NCI-H345 treated with DMSO at 0.1 percent for 48 hours (cell line): ENCODE measurements at regions not wholly inside any gene's neighbourhood (a gene's known extent, or its start where the extent isn't known, plus 50 kb on each side); places are given as distances from the start of the nearest gene placed in this dataset.

ENCODE experiments used
- DNase-seq: peaks from one replicate; lab custom pipeline; 2025; ENCODE audit not compliant: unreplicated experiment; lab: John Stamatoyannopoulos, UW

DNA sequence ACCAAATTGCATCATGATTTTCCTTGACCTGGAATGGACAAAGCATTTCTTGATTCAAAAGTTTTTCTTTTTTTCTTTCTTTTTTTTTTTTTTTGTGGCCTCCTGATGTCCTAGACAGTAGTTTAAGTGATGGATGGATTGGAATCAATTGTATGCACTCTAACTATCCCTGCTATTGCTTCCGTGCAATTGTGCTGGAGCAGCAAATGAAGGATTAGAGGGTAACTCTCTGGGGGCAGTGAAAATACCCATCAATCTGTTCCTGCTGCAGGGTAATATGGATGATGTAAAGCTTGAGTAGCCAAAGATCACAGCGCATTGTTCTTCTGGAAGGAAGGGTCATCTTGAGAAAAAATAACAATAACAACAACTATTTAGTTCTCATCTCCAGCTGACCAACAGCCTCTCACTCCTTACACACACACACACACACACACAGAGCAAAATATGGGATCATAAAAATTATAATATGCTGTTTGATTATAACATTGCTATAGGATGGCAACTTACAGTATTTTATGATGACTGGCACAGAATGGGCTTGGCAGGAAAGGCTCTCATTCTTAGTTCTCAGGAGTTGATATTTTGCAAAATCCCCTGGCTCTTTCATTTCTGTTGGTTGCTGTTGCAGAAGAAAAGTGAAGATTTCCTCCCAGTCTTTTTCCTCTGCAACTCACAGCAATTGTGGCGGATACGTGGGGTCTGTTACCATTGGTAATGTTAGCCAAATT, 160.9 kb upstream of the DMAC1 start:
- no peak for DNase-seq

DNA sequence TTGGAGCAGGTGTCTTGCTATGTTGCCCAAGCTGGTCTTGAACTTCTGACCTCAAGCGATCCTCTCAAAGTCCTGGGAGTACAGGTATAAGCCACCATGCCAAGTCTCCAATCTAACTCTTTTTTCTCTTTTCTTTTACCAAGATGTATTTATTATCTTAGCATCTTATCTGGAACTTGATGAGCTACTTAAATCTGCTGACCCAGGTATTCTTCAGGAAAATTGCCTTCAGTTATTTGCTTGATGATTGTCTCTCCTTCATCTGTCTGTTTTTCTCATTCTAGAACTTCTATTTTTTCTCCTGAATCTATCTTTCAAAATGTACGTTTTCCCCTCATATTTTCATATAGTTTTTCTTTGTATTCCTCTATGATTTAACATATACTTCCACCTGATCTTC, 158.2 kb upstream of the DMAC1 start:
- DNase-seq: no peak

DNA sequence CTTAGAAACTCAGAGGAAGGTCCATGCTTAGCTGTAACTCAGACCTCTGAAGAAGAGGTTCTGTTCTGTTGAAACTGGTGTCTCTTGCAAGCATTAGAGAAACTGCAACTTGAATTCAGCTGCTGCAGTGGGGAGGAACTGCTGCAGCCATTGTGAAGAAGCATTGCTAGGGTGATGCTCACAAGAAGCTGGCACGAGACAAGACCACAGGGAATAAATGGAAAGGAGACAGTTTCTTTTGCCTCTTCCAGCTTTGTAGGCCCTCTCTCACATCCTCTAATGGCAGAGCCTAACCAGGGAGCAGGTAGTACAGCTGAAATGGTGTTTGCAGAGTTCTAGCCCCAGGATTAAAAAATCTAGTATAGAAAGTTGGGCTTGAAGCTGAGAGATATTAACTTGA, 148.0 kb upstream of the DMAC1 start:
- no peak for DNase-seq

DNA sequence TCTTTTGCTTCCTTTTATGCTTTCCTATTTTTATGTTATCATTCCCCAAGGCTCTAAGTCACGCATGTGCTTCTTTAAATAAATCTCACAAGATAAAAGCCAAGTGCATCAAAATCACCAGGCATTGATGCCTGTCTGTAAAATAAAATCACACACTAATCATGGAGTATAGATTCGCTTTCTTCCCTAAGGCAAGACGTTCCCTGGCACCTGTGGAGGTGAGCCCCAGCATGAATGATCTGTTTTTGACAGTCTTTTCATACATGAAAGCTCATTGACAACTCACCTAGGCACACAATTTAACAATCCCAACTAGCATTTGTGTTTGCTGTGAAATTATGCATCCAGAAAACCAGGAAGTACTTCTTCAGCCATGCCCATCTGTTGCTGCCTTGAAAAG, 146.9 kb upstream of the DMAC1 start:
- no peak for DNase-seq

DNA sequence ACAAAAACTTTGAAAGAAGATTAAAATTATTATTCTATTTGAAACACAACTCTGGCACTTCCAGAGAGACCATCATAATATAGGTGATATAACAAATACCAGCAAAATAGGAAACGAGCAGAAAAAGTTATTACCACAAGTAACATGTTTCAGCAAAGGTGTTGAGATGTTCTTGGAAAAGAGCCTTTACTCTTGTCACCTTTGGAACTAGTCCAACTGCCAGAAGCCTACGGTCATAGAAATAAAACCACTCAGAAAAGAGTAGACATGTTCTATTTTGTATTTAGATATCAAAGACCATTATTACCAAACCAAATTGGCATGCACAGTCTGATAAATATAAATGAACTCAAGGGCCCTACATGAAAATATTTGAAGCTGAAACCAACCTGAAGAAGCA, 145.0 kb upstream of the DMAC1 start:
- no peak for DNase-seq

DNA sequence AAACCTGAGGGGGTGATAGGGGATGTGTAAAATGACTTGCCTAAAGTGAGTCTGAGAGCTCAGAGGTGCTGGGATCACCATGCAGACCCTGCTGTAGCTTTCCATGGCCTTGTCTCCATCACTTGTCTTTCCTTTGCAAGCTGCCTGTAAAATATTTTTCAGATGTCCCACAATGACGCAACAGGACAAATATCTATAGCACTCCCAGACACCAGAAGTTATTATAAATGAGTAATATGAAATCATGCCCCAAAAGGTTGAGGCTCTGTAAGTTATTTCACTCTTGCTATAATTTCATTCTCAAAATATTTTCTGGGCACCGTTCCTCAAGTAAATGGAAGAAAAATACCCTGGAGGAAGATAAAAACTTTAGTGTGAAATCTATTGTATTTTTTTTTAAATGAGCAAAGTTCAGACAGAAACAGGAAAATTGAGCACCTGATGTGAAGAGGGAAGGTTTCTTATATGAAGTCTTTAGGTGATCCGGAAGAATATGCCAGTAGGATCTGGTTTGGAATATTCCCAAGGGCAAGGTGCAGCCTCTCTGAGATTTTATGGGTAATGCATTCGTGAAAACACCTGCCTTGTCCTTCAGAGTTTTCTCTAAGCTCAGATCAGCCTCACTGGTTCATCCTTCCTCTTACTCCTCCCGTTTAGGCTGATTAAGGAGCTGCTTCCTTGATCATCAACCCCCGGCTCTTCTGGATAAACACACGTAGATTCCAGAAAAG, 138.3 kb upstream of the DMAC1 start:
- DNase-seq: no peak

DNA sequence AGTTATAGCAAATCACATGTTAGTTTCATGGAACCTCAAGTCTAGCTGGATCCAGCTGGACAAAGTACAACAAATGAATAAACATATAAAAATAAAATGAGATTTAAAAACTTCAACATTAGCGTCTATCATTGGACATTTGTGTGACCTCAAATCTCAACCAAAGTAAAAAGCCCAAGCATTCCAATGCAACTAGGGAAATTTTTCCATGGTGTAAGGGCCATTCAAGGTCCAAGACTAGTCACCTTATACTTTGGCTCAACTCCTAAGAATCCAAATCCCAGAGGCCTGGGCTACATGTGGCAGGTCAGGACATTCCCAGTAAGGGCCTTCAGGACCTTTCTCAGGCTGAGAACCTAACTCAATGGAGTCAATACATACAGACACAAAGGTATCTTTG, 137.4 kb upstream of the DMAC1 start:
- DNase-seq: no peak

DNA sequence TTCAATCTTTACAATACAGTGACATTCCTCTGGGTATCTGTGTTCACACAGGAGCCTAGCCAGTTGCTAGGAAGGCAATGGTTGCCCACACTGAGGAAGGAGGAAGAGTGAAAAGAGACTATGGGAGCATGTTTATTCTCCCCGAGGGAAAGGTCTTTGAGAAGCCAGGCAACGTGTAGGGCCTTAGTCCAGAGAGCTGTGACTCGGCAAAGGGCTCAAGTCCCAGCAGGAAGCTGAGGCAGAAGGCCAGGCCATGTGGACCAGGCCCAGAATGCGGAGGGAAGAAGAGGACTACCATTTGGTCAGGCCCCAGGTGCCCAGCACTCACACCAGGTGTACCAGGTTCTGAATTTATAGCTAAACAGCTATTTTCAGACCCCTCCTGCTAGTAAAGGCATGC, 136.6 kb upstream of the DMAC1 start:
- DNase-seq: no peak

DNA sequence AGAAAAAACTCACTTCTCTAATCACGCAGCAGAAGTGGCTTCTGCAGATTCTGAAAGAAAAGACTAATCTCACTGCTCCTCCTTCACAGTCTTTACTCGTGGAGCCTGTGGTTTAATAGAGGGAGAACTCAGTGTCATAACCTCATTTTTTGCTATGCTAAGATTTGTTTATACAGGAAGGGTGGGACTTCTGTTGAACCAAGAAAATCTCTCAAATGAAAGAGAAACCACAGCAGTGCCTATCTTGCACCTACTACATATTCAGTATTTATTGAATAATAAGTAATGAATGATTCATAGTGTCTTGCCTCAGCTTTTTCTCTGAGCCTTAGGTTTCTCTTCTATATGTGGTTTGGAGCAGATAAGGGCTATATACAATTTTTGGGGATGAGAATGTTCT, 136.1 kb upstream of the DMAC1 start:
- DNase-seq: no peak

DNA sequence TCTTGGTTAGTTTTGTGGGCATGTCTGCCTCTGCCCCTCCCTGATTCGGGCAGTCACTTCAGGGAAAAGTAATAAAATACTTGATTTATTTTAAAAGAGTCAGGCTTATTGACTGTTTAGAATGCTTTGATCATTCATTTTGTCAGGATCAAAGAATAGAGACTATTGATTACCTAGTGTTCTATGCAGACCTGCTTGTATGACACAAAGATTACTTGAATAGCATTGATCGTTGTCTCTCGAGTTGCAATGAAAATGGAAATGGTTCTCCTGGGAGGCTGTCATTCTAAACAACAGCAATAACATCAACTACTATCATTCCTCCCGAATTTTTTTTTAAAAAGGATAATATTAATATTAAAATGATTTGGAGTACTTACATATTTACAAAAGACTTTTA, 133.2 kb upstream of the DMAC1 start:
- DNase-seq: no peak

DNA sequence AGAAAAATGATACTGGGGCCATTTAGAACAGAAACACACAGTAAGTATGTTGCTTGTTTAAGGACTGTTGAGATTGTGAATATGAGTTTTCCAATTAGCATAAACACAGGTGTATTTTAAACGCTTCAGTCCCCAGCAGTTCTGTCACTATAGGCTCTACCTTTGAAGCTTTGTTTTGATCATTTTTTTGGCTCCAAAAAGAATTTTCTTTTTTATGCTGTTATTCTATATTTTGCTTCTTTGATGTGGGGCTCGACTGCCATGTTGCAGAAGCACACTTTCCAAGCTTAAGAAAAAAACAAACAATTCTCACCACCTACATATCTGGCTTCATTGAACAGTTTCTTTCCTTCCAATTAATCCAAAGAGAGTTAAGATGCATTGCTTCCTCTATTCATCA, 131.0 kb upstream of the DMAC1 start:
- no peak for DNase-seq

DNA sequence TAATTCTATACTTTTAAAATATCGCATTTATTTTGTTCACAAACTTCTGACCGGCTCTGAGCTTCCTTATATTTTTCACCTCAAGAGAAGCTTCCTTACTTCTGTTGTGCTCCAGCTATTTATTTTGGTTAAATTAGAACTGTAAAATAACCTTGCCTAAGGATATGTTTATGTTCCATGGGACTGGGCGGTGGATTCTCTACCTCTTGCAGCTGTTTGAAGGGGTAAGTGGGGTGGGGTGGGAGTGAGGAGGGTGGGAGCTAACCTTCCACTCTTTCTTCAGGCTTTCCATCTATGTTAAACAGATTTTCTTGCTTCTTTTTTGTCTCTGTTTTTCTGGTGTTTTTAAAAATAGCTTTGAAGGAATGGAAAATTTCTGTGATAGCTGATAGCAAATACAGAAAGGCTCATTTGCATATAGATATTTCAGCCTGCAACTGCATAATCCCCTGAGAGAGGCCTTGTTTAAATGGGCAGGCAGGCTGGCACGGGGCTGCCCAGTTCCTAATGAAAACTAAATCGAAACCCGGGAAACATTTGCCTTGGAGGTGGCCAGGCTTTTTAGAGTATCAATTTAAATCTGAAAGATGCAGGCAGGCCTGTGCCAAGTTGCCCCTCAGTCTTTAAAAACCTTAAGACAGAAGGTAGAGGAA, 122.1 kb upstream of the DMAC1 start:
- no peak for DNase-seq

DNA sequence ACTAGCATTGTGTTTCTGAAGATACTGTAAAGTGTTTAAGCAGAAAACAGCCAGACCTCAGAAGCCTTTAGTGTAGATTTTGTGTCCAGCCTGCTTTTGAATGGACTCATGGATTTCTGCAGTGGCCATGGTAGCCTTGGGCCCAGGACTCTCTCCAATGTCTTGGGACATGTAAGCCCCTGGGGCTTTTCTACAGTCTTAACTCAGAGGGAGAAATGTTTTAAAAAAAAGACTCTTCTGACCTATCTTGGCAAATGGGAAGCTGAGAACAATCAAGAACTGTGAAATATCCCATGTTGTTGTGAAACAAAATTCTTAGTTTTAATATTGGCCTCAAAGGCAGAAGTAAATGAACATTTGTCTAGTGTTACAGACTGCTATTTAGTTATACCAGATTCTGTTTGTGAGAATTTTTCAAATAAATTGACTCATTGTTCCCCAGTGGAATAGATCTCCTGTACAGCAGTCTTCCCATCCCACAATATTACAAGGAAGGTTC, 112.5 kb upstream of the DMAC1 start:
- no peak for DNase-seq

DNA sequence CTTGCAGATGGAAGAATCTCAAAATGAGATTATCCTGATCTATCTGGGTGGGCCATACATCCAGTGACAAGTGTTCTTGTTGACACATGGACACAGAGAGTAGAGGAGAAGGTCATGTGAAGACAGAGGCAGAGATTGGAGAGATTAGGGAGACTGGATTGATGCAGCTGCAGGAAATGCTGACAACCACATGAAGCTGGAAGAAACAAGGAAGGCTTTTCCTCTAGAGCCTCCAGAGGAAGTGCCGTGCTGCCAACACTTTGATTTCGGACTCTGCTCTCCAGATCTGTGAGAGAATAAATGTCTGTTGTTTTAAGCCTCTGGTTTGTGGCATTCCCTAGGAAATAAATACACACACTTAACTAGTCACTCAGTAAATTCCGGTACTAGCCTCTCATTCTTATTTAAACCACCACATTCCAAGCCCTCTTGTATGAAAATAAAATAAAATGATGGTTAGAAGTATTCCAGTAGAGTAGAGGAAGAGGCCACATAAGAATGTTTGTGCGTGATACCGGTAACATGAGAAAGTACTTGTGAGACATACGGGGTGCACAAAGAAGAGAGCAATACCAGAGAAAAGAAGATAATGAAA, 110.9 kb upstream of the DMAC1 start:
- no peak for DNase-seq

DNA sequence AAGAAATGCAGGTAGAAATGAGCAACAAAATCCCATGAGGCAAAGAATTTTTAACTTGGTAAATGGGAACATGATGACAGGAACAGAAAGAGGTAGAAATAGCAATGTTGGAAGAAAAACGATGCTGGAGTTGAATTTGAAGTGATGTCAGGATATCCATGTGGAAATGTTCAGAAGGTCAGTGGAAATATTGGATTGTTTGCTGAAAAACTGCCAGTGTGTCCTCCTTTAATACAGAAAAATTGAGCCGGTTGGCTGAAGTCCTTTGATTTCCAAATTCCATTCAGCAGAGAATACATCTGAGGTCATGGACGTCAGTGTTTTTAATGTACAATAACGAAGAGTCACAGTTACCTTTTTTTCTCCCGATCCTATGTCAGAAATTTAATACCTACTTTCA, 110.0 kb upstream of the DMAC1 start:
- DNase-seq: no peak

DNA sequence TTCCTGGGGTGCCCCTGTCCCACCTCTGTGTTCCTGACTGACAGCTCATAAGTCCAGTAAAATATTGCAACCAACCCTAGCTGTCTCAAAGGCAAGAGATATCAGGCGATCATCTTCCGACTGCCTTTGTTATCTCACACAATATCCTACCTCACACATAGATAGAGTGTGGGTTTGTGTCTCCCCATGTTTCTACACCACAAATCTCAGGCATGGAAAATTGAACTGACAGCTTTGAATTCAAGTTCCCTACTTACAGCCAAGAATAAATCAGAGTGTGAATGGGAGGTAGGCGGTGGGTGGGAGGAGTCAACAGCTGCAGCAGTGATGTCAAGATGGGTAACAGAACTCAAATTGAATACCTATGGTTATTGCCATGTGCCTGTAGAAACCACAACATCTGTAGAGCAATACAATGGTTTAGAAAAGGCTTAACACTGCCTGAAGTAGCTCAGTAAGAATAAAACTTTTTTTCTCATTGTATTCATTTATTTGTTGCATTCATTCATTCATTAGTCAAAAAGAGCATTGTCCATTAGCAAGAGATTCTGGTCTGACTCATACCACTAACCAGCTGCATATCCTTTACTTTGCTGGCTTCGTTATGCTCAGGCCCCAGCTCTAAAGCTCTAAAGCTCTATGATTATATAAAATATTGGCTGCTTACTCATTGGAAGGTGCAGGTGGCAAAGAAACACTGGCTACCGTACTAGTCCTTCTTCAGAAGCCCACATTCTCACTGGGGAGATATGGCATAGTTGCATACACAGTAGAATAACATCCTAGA, 108.2 kb upstream of the DMAC1 start:
- no peak for DNase-seq

DNA sequence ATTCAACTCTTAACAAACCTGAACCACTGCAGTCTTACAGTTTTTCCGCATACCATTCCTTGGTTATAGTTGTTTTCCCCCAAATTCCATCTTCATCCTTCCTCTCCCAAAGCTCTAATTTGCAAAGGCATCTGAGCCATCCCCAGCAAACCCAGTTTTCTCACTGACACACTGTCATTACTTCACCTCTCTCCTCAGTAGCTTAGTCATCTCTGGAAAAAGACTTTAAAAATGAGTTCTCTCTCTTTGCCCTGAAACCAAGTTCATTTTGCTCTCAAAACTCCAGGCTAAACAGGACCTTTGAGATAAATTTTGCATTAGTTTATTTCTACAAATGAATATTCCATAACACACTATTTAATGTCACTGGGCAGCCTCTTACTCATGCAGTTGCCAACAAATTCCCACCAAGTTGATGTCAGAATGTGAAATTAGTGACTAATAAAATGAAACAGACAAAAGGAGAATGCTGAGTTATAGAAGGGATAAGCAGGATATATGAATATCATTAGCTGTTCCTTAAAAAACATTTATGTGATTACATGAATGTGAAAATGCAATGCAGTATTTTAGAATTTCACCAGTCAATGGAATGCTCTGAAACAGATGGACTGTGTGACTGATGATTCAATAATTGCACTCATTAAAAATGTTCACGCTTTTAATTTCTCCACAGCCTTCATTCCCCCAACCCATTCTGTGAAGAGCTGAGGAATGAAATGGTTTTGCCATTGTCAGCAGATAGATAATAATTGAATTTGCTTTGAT, 107.4 kb upstream of the DMAC1 start:
- no peak for DNase-seq

DNA sequence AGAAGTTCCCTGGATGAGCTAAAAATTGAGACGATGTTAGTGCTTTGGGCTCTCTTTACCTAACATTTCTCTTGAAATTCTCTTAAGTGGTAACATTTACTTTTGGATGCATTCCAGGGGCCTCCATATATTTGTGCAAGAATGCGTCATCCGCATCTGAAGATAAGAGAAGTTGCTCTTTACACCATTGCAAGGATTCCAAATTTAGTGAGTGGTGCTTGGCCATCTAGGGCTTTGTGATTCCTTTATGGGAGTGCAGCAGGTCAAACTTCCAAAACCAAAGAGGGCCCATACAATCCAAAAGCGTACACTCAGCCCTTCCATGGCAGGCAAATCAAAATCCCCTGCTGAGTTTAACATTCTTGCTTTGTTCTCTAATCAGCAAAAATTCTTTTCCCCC, 102.0 kb upstream of the DMAC1 start:
- no peak for DNase-seq

DNA sequence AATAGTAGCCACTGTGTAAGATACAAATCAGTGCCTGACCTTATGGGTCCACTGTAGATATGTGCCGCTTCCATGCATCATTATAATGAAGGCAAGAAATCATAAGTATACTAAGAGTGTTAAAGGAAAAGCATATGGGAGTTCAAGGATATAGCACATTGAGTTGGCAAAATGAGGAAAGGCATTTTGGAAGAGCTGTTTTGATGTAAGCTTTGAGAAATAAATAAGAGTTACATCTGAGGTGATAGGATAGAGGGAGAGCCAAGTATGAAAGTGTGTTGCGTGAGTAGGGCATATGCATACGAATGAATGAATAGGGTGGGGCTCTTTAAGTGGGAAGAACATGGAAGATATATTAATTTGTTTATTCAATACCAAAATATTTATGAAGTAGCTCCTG, 101.0 kb upstream of the DMAC1 start:
- DNase-seq: no peak

DNA sequence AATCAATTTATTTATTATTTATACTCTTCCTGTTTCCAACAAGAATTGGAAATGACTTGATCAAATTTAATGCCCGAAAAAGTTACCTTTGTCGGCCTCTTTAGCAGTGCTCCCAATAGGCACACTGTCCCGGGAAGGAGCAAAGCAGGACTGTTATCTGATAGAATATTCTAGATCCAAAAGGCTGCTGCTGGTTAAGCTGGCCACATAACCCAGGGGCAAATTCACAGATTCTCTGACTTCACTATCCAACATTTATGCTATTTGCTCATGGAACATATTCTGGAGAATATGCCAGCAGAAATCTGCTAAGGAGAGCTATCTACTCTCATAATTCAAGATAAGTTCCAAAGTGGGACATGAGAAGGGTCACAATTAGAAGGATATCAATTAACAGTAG, 100.2 kb upstream of the DMAC1 start:
- no peak for DNase-seq
